NCI-H1417 (cell line): ENCODE measurements at regions not wholly inside any gene's neighbourhood (a gene's known extent, or its start where the extent isn't known, plus 50 kb on each side); places are given as distances from the start of the nearest gene placed in this dataset.
"Not testable (repeated sequence)": the region's sequence is repeated elsewhere in the genome, so short reads cannot be mapped to it uniquely, and the experiment has no call there.

ENCODE experiments used
- DNase-seq, 3 experiments: peaks; one replicate each; lab custom pipeline; 2025; lab: John Stamatoyannopoulos, UW

DNA sequence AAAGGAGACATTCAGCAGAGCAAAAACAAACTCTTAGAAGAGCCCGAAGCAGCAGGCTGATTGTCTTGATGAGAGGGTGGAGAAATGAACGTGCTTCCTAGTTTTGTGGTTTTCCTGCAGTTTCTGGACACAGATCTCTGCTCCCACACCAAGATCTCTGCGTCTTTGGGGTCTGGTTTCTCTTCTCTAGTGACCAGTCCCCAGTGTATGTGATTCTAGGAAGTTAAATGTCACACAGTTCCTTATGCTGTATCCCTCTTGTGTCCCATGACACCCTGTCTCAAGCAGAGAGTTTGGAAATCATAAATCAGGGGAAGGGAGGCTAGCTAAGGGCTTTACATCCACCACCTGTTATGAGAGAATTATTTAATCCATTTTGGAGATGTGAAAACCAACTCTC is 55.4 kb upstream of the KLF14 start:
- DNase-seq, result no peak

DNA sequence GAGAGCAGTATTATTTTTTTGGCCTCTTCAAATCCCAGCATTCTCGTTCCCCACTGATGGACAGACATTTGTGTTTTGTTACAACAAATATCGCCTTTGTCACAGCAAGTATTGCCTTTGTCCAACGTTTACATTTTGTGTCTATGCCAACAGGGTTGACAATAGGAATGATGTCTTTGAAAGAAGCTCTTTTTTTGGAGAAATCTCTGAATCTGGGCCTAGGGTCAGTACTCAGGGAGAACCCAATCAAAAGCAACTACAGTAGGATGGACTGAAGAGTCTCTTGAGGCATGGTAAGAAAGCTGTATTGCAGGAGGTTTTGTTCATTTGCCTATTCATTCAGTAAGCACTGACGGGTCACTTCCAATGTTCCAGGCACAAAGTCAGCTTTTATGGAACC is 57.7 kb upstream of the KLF14 start:
- no peak for DNase-seq

DNA sequence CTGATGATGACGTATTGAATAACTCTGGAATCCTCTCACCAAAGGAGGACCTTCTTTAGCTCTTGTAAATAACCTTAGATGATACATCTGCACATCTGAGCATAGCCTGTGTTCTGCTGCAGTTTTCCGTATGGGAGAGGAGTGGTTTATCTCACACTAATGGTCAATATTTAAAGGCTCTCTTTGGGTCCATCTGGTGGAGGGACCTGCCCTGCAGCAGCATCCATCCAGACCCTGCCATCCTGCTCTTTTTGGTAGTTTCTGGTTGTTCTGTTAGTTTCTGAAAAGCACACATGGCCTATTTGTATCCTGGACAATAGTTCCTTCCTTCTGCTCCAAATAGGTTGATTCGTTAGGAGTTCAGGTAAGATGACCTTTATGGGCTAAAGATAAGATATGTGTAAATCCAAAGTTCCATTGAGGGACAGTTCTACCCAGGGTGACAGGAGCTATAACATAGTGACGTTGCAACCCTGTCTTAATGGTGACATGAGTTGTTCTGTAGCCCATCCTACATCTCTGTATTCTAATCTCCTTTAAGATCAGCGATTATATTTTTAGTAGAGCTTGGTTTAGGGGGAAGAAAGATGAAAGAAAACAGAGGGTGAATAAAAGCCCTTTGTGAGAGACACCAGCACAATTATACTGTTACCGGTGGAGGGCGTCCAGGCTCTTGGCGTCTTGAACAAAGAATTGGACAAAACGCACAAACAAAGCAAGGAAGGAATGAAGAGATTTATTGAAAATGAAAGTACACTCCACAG is 60.0 kb upstream of the KLF14 start:
- peak in 1 of 3 experiments; percentile 32 for DNase-seq

DNA sequence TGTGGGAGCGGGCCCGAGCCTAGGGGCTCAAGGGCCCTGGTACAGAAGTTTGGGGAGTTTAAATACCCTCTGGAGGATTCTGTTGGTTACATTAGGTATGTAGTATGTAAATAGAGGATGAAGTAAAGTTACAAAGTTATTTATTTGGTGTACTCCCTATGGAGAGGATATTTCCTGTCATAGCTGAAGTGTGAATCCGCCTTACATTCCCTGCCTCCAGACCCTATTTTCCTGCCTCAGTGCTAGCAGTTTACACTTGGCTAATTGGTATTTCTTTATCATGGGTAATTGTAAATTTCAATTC is 60.6 kb upstream of the KLF14 start:
- DNase-seq, result no peak

DNA sequence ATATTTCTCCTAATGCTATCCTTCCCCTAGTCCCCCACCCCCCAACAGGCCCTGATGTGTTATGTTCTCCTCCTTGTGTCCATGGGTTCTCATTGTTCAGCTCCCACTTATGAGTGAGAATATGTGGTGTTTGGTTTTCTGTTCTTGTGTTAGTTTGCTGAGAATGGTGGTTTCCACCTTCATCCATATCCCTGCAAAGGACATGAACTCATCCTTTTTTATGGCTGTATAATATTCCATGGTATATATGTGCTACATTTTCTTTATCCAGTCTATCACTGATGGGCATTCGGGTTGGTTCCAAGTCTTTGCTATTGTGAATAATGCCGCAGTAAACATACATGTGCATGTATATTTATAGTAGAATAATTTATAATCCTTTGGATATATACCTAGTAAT is 62.4 kb upstream of the KLF14 start:
- DNase-seq, result not testable (repeated sequence)

DNA sequence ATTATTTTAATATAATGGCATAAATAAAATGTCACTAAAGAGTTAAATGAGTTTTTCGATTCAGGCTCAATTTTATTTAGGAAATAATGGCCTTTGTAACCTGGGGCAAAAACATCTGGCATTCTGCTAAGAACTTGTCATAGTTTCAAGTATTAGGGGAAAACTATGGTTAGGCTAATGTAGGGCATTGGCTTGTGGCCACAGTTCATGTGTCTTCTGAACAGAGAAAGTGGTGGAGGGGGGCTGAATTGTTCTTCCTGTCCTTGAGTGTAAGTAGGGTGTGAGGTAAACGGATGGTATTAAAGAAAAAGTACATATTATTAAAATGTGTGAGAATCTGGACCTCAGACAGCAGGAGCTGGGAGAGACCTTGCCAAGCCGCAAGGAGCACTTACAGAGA is 69.1 kb upstream of the KLF14 start:
- no peak for DNase-seq

DNA sequence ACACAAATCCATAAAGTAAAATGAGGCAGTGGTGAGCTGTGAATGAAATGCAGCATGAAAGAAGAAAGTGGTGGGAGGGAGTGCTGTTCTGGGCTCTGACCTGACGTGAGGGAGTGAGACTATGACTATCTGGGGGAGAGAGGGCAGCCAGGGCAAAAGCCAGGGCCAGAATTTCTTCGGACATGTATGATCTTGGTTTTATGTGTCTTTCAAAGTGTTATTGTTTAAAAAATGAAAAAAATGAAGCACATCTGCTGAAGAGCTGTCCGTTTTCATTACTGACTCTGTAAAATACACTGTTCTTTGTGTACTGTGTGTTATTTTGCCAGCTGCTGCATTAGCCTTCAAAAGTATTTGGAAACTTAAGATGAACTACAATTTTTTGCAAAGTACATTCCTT is 70.2 kb upstream of the KLF14 start:
- no peak for DNase-seq

DNA sequence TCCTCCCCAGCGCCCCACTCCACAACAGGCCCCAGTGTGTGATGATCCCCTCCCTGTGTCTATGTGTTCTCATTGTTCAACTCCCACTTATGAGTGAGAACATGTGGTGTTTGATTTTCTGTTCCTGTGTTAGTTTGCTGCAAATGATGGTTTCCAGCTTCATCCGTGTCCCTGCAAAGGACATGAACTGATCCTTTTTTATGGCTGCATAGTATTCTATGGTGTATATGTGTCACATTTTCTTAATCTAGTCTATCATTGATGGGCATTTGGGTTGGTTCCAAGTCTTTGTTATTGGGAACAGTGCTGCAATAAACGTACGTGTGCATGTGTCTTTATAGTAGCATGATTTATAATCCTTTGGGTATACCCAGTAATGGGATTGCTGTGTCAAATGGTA is 78.8 kb upstream of the KLF14 start:
- DNase-seq, result not testable (repeated sequence)

DNA sequence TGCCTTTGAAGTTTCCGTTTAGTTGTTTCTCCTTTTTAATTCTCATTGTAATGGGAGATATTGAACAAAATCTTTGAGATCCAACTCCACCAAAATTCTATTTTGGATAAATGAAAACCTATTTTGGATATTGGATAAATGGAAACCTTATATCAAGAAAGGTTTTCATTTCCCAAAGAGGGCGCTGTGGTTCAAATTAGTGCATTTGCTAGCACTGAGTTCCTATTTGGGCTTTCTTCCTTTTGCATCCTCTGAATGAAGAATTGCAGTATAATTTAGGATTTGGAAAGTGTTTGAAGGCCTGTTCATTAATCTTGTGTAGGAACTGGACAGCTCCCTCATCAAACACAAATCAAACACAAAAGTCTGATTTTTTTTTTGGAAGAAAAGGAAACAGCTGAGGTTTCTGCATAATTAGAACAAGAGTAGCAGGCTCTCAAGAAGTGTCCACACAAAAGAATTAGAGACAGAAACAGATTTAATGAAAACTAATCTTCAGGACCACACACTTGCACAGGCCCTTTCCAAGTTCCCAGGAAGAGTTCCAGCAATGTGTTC is 80.8 kb upstream of the KLF14 start:
- peak in 1 of 3 experiments; percentile 23 for DNase-seq

DNA sequence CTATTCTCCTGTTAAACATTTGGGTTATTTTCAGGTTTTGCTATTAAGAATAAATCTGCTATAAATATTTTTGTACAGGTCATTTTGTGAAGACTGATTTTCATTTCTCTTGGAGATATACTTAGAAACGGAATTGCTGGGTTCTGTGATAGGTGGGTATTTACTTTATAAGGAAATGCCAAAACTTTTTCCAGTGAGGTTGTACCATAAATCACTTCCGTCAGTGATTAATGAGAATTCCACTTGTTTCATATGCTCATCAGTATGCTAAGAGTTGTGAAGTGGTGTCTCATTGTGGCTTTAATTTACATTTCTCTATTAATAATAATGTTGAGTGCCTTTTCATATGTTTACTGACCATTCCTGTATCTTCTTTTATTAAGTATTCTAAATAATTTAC is 84.0 kb upstream of the KLF14 start:
- DNase-seq, result no peak

DNA sequence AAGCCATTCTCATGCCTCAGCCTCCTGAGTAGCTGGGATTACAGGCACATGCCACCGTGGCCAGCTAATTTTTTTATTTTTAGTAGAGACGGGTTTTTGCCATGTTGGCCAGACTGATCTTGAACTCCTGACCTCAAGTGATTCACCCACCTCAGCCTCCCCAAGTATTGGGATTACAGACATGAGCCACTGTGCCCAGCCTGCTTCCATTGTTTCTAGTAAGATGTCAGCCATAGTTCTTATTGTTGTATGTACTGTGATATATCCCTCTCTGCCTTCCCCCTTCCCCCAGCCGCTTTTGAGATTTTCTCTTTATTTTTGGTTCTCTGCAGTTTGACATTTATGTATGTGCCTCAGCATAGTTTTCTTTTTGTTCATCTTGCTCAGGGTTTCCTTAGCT is 87.9 kb upstream of the KLF14 start:
- no peak for DNase-seq

DNA sequence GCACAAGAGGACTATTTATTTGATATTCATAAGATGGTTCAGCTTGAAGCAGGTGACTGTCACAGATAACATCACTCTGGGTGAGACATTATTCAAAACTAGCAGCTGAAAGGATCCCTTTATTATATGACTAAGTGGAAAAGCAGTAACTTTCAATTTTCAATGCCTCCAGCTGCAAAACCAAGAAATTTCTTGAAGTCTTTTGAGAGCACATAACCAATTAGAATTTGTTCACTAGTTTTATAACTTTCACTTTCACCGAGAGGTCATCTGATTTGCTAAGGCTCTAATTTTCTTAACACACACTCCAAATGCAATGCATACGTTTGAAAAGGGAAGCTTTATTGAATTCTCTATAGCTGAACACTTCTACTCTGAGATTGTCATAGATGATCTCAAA is 88.6 kb upstream of the KLF14 start:
- no peak for DNase-seq

DNA sequence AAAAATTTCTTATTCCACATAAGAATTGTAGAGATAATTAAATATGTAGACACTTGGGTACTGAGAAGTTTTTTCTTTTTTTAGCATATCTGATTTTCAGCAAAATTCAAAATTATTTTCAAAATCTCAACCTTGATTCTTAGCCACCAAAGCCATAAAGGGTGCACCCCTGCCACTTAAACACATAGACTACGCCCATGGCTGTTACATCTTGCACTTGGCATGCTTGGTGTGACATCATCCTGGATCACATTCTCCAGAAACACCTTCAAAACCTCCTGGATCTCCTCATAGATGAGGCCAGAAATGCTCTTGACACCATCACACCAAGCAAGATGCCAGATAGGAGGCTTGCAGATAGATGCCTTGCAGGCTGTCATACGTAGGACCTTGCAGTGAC is 89.1 kb upstream of the KLF14 start:
- DNase-seq, result no peak

DNA sequence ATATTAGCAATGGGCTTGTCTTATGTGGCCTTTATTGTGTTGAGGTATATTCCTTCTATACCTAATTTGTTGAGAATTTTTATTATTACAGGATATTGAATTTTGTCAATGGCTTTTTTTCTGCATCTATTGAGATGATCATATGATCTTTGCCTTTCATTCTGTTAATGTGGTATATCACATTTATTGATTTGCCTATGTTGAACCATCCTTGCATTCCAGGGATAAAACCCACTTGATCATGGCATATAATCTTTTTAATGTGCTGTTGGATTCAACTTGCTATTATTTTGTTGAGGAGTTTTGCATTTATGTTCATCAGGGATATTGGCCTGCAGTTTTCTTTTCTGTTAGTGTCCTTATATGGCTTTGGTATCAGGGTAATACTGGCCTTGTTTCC is 91.8 kb upstream of the KLF14 start:
- no peak for DNase-seq

DNA sequence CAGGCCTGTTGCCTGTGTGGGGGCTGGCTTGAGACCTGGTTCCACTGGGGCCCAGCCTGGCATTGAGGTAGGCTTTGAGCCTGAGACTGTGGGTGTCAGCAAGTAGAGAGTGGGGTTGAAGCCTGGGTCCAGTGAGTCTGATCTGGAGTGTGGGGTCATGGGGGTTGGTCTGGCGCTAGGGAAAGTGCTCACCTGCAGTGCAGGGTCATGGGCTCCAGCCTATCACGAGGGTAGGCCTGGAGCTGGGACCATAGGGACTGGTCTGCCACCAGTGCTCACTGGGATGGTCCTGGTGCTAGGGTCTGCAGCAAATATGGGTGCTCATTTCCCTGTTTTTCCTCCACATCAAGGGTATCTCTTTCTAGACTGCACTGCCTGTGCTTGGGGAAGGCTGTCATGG is 95.4 kb upstream of the KLF14 start:
- DNase-seq, result no peak

DNA sequence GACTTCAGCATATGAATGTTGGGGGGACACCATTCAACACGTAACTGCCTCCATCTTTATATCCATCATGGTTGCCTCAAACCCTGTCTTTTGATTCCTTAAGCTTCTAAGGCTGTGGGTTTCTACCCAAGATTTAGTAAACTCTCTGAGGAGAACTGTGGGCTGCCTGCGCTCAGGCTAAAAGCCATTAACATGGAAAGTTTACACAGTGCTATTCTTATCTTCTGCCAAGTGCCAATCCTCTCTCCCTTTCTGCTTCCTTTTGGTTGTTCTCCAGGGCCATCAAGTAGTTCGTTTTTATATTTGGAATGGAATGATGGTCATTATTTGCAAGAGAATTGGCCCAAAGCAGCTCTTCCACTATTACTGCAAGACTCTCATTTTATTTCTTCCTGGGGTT is 97.3 kb upstream of the KLF14 start:
- no peak for DNase-seq

DNA sequence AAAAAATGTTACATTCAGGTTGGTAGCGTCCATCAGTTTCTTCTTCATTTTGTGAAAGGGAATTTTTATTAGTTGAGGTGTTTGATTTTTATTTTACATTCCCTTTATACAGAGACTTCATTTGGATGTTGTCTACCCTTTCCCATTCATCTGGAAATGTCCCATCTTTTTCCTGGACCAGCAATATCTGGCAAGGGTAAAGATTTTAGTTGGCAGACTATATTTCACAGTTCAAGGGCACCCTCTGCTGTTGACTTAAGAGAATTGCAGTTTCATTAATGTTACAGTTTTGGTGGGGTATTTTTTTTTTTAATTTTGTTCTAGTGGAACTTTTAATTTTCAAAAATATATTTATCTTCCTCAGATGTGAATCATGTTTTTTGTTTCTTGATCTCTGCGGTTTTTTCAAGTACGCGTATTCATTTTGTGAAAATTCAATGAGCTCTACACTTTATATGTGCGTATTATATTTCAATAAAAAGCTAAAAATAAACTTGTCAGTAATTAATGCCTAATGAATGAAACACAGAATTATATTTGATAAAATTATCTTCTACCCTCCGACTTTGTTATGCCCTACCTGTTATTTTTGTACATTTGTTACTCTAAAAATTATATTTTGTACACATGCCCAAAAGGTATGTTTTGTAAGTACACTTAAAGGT is 97.9 kb upstream of the KLF14 start:
- peak in 2 of 3 experiments; percentile 47 to 75 for DNase-seq

DNA sequence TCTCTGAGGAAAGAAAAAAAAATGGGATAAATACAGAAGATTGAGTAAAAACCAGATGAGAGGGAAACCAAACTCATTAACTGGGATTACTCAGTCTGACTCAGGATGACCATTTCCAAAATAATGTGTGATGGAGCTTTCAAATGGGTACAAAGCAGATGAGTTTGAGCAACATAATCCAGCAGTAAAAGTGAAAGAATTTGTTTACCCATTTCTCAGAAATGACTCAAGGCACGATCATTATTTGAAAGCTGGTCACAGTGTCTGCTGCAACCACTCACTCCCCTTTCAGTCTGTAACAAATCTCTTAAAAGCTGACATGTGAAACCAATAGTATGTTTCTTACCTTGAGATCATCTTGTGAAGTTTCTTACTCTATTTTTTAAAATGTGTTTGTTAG is 104.7 kb upstream of the KLF14 start:
- no peak for DNase-seq

DNA sequence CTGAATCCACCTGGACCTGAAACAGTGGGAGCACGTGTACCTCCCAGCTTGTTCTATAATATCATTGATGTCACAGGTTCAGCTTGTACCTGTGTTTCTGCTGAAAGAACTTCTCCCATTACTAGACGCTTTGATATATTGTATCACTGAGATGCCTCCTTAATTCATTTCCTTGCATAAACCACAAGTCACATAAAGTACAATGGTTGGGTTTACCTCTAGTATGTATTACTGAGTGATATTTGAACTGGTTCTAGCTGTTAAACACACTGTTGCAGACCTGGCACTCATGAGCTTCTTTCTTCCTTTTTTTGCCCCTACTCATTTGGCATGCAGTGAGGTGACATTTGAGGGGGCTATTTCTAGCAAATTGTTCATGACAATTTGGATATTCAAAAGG is 106.6 kb upstream of the KLF14 start:
- DNase-seq, result no peak

DNA sequence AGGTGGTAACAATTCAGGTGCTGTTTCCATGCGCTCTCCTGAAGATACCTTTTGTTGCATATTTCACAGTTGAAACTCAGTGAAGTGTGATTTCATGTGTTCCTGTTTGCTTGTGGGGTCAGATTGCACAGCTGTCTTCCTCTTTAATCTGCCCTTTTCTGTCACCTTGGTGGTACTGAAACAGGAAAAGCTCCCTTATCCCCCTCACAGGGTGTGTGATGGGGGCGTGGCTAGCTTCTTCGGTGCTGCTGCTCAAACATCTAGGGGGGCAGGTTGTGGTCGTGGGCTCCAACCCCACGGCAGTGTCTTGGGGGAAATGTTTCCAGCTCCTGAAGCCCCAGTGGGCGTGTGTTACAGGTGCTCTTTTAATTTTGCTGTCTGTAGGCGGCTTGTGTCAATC is 107.4 kb upstream of the KLF14 start:
- DNase-seq, result no peak

DNA sequence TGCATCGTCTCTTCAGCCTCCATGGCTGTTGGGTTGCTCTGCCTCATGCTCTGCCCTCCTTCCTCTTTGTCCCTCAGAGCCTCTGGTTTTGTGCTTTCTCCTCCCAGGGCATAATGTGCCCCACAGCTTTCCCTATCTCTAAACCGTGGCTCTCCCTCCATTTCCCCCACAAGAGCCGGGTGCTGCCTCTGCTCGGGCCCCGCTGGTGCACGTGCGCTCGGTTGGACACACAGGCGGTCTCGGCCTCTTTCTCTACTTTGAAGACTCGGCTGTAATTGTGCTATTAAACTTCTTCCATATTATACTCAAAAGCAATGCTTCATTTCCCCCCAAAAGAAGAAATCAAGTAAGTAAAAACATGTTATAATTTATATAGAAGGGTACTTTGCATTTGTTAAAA is 109.7 kb upstream of the KLF14 start:
- DNase-seq, result no peak

DNA sequence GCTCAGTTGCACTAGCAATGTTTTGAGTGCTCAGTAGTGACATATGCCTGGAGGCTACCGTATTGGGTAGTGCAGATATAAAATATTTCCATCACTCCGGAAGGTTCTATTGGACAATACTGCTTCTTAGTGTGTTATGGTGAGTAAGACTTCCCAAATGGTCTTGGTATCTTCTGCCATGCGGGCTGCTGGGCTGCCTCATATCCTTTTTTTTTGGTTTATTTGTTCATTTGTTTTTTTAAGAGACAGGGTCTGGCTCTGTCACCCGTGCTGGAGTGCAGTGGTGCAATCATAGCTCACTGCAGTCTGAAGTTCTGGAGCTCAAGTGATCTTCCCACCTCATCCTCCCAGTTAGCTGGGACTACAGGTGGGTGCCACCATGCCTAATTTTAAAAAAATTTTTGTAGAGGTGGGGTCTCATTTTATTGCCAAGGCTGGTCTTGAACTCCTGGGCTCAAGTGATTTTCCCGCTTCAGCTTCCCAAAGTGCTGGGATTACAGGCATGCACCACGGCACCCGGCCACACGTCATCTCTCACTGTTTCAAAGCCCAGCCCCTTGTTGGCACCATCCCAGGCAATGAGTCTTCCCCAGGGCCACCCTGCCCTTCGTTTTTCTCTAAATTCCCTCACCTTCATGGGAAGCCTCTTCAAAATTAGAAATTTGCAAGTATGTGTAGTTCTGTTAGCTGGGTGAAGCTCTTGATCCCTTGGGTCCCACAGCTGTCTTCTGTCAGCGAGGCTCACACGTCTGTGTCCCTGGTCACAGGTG is 111.0 kb upstream of the KLF14 start:
- no peak for DNase-seq

DNA sequence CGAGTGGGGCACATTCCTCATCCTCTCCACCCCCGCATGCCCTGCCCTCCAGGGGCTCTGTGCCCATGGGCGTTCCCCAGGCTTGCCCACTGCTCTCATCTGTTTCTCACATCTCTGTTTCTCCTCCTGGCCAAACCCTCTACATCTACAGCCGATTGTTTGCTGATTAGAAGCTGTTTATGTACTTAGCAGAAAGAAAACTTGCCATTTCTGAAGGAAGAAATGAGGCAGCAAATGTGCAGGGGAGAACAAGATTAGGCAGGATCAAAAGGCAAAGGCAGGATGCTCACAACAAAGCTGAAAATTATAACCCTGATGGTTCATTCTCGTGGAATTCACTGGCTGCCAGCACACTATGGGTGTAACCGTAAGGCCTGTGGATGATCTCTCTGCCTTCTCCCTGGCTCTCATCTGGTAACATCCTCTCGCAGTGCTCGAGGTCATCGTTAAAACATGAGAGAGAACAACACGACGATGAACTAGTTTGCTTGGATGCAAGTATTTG is 111.6 kb upstream of the KLF14 start:
- DNase-seq, result no peak
